Cerebellar cortex (tissue), 1 donor: ENCODE measurements at regions not wholly inside any gene's neighbourhood (a gene's known extent, or its start where the extent isn't known, plus 50 kb on each side); places are given as distances from the start of the nearest gene placed in this dataset.

Experiments used
- DNase-seq: peaks from one replicate; pipeline ENCODE4 v3.0.0-alpha.2; 2015; ENCODE audit warnings: low spot score

DNA sequence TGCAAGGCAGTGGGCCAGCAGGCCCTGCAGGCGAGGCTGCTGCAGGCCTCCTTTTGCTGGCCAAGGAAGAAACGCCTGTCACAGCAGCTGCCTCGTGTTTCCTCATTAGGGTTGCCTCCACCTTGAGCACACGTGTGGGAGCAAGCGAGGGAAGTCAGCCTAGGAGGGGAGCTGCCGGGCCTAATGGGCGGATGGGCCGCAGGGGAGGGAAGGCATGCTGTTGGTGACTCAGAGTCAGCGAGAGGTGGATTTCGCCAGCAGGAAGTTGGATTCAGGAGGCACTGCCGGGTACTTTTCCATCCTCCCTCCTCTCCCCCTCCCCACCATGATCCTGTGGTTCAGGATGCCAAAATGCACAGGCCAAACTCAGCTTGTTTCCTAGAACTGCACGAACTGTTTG is 498.7 kb downstream of the METTL15 start:
- DNase-seq, result peak; percentile 31

DNA sequence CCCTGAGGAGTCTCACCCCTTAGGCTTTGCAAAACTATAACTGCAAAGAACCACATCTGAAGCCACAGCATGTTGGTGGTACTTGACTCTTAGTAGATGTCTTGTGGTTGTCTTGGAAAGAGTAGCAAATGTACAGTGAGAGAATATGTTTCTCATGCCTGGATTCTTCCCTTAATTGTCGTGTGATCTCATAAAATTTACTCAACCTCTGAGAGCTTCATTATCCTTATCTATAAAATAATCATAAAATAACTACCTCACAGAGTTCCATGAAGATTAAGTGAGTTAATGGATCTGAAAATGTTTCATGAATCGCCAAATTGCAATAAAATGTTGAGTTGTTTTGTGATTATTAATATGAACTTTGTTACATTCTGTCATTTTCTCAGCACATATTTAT is 491.5 kb downstream of the METTL15 start:
- DNase-seq, result no peak

DNA sequence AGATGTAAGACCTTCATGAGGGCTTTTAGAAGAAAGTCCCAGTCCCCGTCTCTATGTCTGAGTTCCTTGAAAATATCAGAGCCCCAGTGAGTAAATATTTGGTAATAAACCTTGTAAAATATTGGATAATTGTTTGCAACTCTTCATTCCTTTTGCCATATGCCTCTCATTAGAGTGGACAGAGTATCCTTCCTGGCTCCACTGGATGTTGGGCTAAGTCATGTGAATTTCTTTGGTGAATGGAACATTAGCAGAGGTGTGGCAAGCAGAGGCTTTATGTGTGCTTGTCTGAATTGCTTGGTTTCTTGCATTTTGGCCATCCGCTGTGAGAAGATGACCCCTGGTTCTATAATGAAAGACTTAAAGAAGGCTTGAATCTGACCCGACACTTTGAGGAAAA is 490.3 kb downstream of the METTL15 start:
- DNase-seq, result no peak

DNA sequence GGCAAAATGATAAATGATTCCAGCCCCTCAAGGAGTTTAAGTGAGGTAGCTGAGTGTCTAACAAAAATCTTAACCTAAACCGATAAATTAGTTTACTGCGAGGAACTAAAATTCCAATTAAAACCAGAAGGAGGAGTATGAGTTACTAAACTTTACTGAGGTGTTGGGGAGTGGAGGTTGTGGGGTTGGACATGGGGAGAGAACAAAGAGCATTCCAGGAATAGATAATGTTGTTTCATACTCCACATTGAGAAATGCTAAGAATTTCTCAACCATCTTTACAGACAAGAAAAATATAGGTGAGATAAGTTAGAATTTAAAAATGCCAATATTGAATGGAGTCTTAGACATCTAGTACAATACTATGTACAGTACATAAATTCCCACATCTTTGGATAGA is 488.6 kb downstream of the METTL15 start:
- DNase-seq, result no peak

DNA sequence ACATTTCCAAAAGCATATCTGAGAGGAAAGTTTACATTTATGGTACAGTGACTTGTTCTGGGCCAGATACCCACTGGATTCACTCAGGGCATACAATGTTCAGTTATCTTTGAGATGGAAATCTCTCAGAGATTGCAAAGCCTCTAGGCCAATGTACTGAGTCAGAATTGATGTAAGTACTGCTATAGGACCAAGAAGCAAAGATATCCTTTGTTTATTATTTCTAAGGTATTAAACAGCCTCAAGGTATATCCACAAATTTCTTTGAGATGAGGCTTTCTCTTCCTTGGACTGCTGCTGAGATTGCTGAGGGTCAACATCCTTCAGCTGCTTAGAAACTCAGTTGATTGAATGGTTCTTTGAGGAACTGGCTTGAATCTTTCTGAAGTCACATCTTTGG is 484.0 kb downstream of the METTL15 start:
- no peak for DNase-seq

DNA sequence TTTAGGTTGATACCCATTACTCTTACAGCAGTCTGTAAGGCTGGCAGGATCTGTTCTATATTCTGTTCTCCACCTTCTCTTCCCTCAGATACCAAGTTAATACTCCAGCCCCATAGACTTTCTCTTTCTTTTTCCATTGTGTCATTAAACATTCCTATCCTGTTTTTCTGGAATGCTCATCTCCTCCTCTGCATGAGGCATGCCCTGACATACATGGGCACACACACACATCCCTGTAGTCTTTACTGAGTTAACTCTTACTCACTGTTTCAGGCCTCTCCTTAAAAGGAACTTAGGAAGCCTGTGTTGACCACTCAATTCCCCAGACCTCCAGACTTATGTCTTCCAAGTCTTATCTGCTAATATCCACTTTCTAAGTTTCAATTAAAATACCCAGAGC is 476.8 kb downstream of the METTL15 start:
- DNase-seq, result no peak

DNA sequence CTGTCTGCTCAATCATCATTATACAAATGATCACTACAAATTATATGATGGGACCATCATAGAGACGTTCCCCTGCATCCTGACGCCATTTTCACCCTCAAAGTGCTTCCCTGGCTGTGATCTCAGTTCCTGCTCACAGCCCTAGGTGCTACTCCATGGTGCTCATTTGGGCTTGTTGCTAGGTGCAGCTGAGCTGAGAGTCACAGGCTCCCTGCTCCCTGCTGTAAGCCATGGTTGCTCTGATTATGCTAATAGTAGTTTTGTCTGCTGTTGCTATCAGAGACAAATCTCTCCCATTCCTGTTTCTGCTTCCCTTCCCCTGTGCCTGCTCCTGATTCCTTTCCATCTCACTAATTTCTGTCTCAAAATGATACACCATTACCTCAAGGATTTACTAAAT is 474.3 kb downstream of the METTL15 start:
- DNase-seq, result no peak

DNA sequence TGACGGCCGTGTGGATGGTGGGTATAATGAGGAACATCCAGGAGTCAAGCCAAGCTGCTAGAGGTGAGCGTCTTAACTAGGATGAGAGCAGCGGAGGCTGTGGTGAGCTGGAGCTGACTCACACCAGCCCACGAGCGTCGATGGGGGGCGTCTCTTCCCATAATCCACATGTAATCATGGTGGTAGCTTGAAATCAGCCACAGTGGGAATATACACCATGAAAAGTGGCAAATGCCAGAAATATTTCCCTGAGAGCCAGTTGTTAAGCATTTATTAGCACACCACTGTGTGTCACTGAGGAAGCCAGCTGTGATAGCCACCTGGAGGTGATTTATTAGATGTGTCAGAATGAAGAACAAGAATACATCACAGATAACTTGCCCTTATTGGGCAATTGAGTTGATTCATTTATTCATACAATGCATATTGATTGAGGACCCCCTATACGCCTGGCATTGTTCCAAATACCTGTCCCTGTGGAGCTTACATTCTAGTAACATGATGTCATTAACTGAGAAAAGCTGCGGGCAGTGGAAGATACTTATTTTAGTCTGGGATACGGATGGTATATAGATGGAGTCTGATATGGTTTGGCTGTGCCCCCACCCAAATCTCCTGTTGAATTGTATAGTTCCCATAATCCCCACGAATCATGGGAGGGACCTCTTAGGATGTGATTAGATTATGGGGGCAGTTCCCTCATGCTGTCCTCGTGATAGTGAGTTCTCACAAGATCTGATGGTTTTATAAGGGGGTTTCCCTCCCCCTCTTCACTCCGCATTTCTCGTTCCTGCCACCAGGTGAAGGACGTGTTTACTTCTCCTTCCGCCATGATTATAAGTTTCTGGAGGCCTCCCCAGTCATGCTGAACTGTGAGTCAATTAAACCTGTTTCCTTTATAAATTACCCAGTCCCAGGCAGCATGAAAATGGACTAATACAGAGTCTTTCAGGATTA is 473.4 kb downstream of the METTL15 start:
- no peak for DNase-seq

DNA sequence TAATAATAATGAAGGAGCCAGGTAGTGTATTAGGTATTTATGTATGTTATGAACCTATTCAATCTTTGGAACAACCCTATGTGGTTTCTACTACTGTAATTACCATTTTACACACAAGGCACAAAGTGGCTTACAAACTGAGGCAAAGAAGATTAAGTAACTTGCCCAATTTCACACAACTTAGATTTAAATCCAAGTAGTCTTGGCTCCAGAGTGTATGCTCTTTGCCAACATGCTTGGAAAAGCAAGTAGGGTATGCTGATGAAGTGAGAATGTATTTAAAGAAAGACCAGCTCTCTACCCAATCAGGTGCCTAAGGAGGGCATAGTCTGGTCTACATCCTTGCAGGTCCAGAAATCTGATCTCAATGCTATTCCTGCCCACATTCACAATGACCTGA is 463.2 kb downstream of the METTL15 start:
- no peak for DNase-seq

DNA sequence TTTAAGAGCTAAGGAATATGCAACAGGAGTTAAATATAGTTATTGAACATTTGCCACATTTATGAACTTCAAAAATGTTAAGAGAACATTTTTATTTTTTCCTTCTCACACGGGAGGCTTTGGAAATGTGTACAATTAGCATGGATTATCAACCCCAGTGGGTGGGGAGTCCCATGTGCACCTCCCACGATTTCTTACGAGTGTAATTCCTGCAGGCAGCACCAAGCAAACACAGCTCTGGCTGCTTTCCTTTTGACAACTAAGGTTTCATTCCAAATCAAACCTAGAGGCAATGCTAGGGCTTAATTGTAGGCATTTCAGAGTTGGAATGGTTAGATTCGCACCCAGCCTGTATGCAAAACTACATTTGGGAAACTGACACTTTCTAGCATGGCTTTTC is 460.9 kb downstream of the METTL15 start:
- DNase-seq, result no peak

DNA sequence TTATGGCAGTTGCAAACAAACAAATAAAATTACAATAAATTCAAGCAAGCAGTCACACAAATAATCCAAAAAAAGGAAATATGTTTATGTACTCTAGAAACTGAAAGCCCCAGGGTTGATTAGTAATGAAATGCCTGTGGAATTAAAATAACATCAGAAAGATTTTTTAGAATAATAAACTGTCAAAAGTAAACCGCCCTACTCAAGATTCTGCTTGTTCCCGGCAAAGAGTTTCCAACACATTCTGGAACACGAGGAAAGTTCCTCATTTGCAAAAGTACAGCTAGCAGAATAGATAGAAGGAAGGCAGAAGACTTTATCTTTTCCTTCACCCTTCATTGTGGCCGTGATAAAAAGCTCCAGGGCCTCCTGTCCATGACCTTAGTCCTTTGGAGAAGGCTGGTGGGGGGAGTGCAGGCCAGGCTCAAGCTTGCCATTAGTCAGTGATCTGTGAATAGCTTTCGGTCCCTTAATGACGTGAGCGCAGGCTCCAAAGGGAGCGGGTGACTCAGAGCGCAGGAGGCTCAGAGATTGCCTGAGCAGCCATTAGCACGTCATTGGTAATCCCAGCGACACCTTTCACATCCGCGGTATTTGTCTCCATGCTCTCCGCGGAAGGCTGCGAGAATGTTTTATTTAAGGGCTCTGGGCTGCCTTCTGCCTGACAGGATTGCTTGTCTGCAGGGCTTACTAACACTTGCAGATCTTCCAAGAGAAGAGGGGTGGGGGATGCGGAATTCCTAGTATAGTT is 458.3 kb downstream of the METTL15 start:
- DNase-seq, result peak; percentile 4

DNA sequence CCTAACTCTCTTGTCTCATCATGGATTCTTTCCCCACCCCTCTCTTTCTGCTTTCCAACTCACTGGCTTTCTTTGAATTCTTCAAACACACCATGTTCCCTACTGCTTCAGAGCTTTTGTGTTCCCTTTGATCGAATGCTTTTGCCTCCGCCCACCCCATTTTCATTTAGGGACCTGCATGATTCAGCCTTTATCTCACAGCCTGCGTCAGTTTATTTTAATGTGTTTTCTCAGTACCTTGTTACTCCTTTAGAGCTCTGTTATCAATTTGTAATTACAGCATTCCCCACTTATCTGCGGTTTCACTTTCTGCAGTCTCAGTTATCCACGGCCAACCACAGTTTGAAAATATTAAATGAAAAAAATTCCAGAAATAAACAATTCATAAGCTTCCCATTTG is 451.3 kb downstream of the METTL15 start:
- no peak for DNase-seq

DNA sequence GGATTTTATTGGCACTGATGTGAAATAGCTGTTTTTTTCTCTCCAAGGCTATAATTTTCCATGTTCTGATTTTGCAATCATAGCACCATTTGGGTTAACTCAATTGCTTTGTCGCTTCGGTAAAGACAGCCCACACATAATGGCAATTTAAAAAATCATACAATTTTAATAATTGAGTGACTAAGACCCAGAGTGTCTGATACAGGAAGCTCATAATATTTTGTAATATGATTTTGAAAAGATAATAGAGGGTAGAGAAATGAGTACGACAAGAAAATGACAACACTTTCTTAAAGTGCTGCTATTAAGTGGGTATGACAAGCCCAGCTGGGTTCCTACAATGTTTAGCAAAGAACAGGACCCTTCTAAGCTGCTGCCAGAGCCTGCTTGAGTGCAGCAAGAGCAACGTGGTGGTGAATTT is 439.1 kb downstream of the METTL15 start:
- DNase-seq, result no peak

DNA sequence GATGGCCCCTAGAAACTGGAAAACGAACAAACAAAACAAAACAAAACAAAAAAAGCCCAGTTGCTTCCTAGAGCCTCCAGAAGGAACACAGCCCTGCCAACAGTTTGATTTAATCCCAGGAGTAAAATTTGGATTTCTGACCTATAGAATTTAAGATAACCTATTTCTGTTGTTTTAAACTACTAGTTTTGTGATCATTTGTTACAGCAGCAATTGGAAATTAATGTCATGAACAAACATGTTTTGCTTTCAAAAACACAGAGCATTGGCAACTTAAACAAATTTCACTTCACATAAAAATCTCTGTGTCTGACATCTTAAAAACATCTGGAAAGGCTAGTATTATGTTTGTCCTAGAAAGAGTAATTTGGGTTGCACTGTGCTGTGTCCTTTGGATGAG is 437.3 kb downstream of the METTL15 start:
- no peak for DNase-seq

DNA sequence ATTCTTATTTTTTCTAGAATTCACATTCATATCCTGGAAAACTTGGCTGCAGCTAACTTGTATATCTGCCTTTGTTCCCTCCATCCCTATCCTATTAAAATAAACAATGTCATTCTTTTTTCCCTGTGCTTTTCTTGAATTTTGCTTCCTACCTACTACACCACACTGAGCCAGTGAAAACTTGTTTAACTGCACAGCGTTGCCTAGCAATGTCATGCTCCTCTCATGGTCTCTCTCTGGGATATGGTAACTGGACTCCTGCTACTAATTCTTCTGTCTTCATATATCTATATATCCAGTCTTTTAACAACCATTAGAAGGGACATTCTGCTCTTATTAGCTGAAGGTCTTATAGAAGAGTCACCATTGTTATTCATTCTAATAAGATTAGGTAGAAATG is 434.4 kb downstream of the METTL15 start:
- no peak for DNase-seq

DNA sequence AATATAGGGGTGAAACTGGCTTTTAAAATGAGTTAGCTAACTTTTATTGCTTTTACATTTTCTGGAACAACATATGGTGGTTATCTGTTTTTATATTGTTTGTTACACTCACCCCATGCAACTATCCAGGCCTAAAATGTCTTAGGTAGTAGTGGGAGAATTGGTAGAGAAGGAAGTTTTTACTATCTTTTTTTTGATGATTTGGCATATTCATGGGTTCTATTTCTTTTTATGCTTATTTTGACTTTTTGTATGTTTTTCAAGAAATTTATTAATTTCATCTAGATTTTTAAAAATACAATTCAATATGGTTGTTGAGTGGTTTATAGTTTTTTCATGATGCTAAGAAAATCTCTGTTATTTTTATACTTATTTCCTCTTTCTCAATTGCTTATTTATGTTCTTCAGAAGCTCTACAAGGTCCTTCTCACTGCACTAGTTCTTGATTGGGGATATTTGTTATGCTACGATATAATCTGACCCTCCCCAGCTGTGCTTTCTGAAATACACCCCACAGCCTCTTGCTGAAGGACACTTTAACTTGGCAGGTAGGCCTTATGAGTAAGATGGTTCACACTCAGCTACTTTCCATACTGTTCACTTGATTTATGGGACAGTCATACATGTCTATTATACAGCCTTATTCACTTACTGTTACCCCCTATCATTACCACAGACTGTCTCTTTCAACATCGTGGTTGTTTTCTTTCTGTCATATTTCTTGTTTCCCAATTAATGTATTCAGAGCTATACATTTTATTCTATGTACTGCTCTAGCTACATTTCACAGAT is 431.2 kb downstream of the METTL15 start:
- no peak for DNase-seq

DNA sequence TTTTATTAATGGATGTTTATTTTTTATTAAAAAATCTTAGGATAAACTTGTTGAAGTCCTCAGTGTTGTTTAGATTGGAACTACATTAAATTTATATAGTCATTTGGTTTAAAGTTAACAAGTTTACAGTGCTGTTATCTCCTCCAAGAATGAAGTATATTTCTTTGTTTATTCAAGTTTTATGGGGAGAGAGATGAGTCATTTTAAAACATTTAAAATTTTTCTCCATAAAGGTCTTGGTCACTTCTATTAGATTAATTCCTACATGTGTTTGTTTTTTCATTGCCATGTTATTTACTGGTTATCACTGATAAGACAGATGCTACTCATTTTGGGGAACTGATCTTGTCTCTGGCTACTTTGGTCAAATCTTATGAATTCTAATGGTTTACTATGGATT is 429.6 kb downstream of the METTL15 start:
- no peak for DNase-seq

DNA sequence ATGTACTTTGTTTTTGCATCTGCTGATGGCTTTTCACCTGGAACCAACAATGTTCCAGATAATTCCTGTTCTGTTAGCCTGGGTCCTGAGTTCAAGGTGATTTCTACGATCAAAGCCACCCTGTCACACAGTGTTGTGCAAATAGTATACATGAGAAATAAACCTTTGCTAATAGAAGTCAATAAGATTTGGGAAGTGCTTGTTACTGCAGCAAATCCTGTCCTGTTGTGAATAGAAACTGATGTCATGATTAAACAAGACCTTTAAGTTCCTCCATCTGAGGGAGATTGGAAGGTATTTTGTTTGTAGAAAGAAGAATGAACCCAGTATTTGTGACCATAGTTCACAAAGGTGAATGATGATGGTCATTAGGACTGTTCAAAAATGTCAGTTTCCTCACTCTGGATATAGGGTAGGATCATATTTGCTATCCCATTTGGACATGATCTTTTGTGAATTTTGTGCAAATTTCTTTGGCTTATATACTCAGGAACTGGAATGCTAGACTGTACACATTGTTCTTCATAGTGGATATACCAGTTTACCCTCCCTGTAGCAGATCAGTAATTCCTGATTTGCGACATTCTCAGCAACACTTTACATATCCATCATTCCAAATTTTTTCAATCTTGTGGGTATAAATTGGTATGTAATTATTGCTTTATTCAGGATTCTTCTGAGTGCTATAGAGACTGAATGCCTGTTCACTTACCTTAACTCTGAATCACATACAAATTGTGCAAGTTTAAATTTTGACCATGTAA is 428.5 kb downstream of the METTL15 start:
- DNase-seq, result no peak

DNA sequence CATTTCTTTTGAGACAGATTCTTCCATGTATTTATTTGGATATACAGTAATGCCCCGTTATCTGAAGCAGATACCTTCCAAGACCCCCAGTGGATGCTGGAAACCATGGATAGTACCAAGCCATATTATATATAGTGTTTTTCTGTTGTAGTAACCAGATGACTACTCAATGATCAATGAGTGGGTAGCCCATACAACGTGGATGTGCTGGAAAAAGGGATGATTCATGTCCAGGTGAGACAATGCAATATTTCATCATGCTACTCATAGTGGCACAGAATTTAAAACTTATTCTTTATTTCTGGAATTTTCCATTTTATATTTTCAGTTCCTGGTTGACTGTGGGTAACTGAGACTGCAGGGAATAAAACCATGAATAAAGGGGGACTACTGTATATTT is 427.5 kb downstream of the METTL15 start:
- DNase-seq, result no peak

DNA sequence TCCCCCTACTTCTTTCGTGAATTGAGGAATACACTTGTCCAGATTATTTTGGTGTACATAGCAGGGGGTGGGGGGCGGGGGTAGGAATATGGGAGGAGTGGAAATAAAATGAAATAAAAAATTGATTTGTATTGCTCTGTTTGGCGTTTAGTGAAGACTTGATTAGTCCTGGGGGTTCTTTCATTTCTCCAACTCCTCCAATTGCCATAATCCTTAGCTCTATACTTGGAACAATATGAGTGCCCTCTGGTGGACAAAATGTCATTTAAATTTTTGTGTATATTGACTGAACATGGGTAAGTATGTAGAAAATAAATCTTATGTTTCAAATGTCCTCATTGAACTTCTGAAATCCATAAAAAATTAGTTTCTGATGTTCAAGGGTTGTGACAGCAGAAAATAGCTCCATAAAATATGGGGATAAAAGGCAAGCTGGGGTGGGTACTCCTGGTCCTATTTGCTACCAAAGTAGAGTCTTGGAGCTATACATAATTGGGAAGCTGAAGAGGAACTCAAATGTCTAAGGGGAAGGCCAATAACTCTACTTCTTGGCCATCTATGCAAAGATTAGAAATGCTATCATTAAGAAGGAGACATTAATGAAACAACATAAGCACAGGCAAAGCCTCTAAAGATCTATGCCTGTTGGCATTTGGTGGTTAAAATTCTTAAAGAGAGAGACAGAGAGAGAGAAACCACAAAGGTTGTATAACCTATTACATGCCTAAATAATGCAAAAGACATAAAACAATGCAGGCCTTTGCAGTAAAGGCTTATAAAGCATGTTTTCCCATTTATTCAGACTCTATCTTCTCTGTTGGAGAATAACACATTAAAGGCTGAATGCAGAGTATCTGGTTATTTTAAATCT is 421.6 kb downstream of the METTL15 start:
- peak; percentile 85 for DNase-seq

DNA sequence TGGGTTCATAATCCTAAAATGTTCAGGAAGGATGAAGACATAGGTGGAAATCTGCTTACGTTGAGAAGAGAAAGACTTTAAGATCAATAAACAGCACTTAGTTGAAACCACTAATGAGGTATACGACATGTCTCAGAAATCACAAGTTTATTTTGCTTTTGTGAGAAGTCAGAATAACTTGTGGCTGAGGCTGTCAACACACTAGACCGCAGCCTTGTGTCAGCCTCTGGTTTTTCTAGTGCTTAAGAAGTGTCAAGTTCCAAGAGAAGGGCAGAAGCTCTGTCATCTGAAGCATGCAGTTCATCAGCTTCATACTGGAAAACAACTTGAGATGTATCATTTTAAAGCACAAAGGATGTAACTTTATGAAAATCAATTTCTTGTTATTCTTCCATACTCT is 420.9 kb downstream of the METTL15 start:
- peak; percentile 12 for DNase-seq
